ENCODE measurements at regions not wholly inside any gene's neighbourhood (a gene's known extent, or its start where the extent isn't known, plus 50 kb on each side); places are given as distances from the start of the nearest gene placed in this dataset.

DNA sequence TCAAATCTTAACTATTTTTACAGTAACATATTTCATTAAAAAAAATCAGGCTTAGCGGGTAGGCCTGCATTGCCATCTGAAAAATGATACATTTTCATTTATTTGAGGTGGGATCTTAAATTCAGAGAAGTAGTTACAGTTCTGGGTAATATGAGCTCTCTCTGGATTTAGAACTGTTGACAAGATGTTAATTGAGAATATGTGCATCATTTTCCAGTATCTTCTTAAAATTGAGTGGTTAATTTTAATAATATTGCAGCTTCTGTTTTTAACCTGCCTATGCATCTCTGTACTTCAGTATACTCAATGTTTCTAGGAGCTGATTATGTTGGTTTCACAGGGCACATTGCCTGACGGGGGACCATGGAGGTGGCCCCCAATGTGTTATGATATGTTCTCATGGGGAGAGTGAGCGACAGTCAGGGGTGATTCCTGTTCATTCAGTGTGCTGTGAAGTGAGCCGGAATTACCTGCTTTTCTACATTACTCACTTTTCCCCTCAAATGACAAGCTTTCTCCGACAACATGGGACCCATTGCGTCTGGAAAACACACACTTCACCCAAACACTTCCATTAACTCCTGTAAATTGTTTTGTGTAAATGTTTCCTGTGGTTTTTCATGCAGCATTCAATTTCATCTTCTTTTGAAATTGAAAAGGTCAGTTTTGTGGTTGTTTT lies 406.2 kb downstream of the MTX2 start:
- H3K4me1 ChIP-seq (ENCODE audit: control insufficient read depth in 4 of 4, insufficient read depth in 4 of 4, low read length in 3 of 4): no peaks in the 10 kb centered on the region
- DNase-seq (ENCODE audit: low spot score): no peak
- no peaks in the 10 kb centered on the region for H3K36me3 ChIP-seq (ENCODE audit: control insufficient read depth in 4 of 4, insufficient read depth in 3 of 4, low read depth in 1 of 4, low read length in 3 of 4)
- TF ChIP-seq EGR1 (IDR thresholded peaks at IDR 0.05; ENCODE audit: low read depth in 2 of 2) (no peak), JUND (IDR thresholded peaks at IDR 0.05) (no peak), GABPA (IDR thresholded peaks at IDR 0.05 in 1 of 2, conservative IDR thresholded peaks at IDR 0.05 in 1 of 2) (no peak), SP1 (IDR thresholded peaks at IDR 0.05) (no peak), CTCF (IDR thresholded peaks at IDR 0.05; ENCODE audit: low read depth, low read length, missing input control) (no peak), ATF3 (IDR thresholded peaks at IDR 0.05) (no peak), HNF4G (IDR thresholded peaks at IDR 0.05) (no peak), MAX (IDR thresholded peaks at IDR 0.05) (no peak), RXRA (IDR thresholded peaks at IDR 0.05) (no peak), FOXA1 (IDR thresholded peaks at IDR 0.05) (no peak), FOXA2 (IDR thresholded peaks at IDR 0.05) (no peak), RAD21 (IDR thresholded peaks at IDR 0.05) (no peak), HNF4A (conservative IDR thresholded peaks at IDR 0.05) (no peak), NR2F2 (IDR thresholded peaks at IDR 0.05) (no peak), REST (IDR thresholded peaks at IDR 0.05) (no peak), TAF1 (conservative IDR thresholded peaks at IDR 0.05) (no peak), YY1 (IDR thresholded peaks at IDR 0.05) (no peak)
- TF ChIP-seq, protein P1, sequence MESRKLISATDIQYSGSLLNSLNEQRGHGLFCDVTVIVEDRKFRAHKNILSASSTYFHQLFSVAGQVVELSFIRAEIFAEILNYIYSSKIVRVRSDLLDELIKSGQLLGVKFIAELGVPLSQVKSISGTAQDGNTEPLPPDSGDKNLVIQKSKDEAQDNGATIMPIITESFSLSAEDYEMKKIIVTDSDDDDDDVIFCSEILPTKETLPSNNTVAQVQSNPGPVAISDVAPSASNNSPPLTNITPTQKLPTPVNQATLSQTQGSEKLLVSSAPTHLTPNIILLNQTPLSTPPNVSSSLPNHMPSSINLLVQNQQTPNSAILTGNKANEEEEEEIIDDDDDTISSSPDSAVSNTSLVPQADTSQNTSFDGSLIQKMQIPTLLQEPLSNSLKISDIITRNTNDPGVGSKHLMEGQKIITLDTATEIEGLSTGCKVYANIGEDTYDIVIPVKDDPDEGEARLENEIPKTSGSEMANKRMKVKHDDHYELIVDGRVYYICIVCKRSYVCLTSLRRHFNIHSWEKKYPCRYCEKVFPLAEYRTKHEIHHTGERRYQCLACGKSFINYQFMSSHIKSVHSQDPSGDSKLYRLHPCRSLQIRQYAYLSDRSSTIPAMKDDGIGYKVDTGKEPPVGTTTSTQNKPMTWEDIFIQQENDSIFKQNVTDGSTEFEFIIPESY (IDR thresholded peaks at IDR 0.05): no peak
- H3K27ac ChIP-seq (ENCODE audit: low read depth in 1 of 2, low read length in 2 of 2): no peak overlapping the region
- 89% methylated on average over 6 of the region's 6 CpGs for WGBS
- H3K4me3 ChIP-seq (ENCODE audit: low read depth in 1 of 3, low read length in 3 of 3): no peak overlapping the region
- H3K9me3 ChIP-seq (ENCODE audit: control insufficient read depth in 4 of 4, low read length in 3 of 4): no peaks in the 10 kb centered on the region
- no peak overlapping the region for H3K9ac ChIP-seq (ENCODE audit: low read depth in 1 of 2, low read length in 2 of 2)
- peaks cover 0 to 5% (median 3%) of the 10 kb centered on the region in 4 donors for H3K27me3 ChIP-seq (ENCODE audit: control insufficient read depth in 4 of 4, insufficient read depth in 4 of 4, low read length in 3 of 4)
